ENCODE measurements at regions not wholly inside any gene's neighbourhood (a gene's known extent, or its start where the extent isn't known, plus 50 kb on each side); places are given as distances from the start of the nearest gene placed in this dataset.

DNA sequence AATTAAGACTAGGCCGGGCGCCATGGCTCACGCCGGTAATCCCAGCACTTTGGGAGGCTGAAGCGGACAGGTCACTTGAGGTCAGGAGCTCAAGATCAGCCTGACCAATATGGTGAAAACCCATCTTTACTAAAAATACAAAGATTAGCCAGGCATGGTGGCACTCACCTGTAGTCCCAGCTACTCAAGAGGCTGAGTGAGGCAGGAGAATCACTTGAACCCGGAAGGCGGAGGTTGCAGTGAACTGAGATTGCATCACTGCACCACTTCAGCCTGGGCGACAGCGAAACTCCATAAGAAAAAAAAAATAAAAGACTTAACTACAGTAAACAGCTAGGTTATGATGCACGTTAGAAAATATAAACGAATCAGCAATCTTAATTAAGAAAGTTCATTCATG lies 216.0 kb upstream of the TEX13C start:
- TF ChIP-seq, protein P1, sequence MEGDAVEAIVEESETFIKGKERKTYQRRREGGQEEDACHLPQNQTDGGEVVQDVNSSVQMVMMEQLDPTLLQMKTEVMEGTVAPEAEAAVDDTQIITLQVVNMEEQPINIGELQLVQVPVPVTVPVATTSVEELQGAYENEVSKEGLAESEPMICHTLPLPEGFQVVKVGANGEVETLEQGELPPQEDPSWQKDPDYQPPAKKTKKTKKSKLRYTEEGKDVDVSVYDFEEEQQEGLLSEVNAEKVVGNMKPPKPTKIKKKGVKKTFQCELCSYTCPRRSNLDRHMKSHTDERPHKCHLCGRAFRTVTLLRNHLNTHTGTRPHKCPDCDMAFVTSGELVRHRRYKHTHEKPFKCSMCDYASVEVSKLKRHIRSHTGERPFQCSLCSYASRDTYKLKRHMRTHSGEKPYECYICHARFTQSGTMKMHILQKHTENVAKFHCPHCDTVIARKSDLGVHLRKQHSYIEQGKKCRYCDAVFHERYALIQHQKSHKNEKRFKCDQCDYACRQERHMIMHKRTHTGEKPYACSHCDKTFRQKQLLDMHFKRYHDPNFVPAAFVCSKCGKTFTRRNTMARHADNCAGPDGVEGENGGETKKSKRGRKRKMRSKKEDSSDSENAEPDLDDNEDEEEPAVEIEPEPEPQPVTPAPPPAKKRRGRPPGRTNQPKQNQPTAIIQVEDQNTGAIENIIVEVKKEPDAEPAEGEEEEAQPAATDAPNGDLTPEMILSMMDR (IDR thresholded peaks at IDR 0.05) = no peak
- no peak for TF ChIP-seq POLR2A (IDR thresholded peaks at IDR 0.05)

Measured in prostate gland (tissue), 2 donors.